ENCODE measurements at regions not wholly inside any gene's neighbourhood (a gene's known extent, or its start where the extent isn't known, plus 50 kb on each side); places are given as distances from the start of the nearest gene placed in this dataset.

GRCh38 chr3:63764511-63764910 lies 54.6 kb upstream of the C3orf49 start:
- TF ChIP-seq CTCF (conservative IDR thresholded peaks at IDR 0.05; ENCODE audit: low read depth, low read length) (no peak), POLR2A (IDR thresholded peaks at IDR 0.05; ENCODE audit: low read depth, low read length) (no peak), CEBPB (IDR thresholded peaks at IDR 0.05; ENCODE audit: low read depth, low read length) (no peak), USF2 (IDR thresholded peaks at IDR 0.05; ENCODE audit: low read depth, low read length) (no peak), MAFK (IDR thresholded peaks at IDR 0.05; ENCODE audit: low read depth, low read length) (no peak), SMC3 (IDR thresholded peaks at IDR 0.05; ENCODE audit: low read depth, low read length) (no peak)

Measured in IMR-90 (cell line).